SU-DHL-6 (cell line): ENCODE measurements at regions not wholly inside any gene's neighbourhood (a gene's known extent, or its start where the extent isn't known, plus 50 kb on each side); places are given as distances from the start of the nearest gene placed in this dataset.

Experiments
- H2AFZ ChIP-seq: fragments of 200-600 bp; sonication (generic); 2 replicates; pipeline ENCODE4 v1.6.1; 2014; ENCODE audit warnings: low read depth, mild to moderate bottlenecking, moderate library complexity, mixed read lengths, antibody characterized with exemption, low read length; ENCODE audit not compliant: severe bottlenecking
- H3F3A ChIP-seq: fragments of 200-600 bp; shearing (Covaris generic); 2 replicates; pipeline ENCODE4 v1.6.0; 2016; ENCODE audit warnings: antibody characterized with exemption, mild to moderate bottlenecking; ENCODE audit not compliant: insufficient read depth
- H3K27ac ChIP-seq: fragments of 200-600 bp; sonication (generic); 2 replicates; pipeline ENCODE4 v1.5.1; 2016; ENCODE audit warnings: low read depth, mild to moderate bottlenecking, low read length, moderate library complexity, mixed read lengths
- H3K27me3 ChIP-seq: fragments of 200-600 bp; sonication (generic), shearing (Covaris generic); 2 replicates; pipeline ENCODE4 v1.6.0; 2014; ENCODE audit warnings: mild to moderate bottlenecking, low read length
- H3K36me3 ChIP-seq: fragments of 200-600 bp; sonication (generic); 2 replicates; pipeline ENCODE4 v1.6.1; 2014; ENCODE audit warnings: mild to moderate bottlenecking, low read length, mixed read lengths
- H3K4me2 ChIP-seq: fragments of 300-600, 200-600 bp; shearing (Covaris generic), sonication (generic); 2 replicates; pipeline ENCODE4 v1.6.0; 2014; ENCODE audit warnings: low read length, low read depth, mild to moderate bottlenecking; ENCODE audit not compliant: poor library complexity, severe bottlenecking
- H3K4me3 ChIP-seq: fragments of 200-600 bp; sonication (generic); 2 replicates; pipeline ENCODE4 v1.5.1; 2014; ENCODE audit warnings: antibody characterized with exemption, low read length, mild to moderate bottlenecking, mixed read lengths; ENCODE audit not compliant: insufficient read depth, poor library complexity, severe bottlenecking
- H3K79me2 ChIP-seq: fragments of 200-600 bp; sonication (generic); 2 replicates; pipeline ENCODE4 v1.6.1; 2014; ENCODE audit warnings: mild to moderate bottlenecking, low read length, moderate library complexity; ENCODE audit not compliant: insufficient read depth
- H3K9ac ChIP-seq: fragments of 200-600 bp; sonication (generic); 2 replicates; pipeline ENCODE4 v1.7.0; 2014; ENCODE audit warnings: mild to moderate bottlenecking, low read length
- H3K9me2 ChIP-seq: fragments of 200-600 bp; sonication (generic); replicated peaks from 2 replicates; pipeline ENCODE4 v1.6.1; 2014; ENCODE audit warnings: low read length; ENCODE audit not compliant: insufficient read depth
- H3K9me3 ChIP-seq: fragments of 200-600 bp; sonication (generic); 2 replicates; pipeline ENCODE4 v1.6.1; 2014; ENCODE audit warnings: low read length, mixed read lengths; ENCODE audit not compliant: insufficient read depth
- H4K20me1 ChIP-seq: fragments of 200-600 bp; sonication (generic); 2 replicates; pipeline ENCODE4 v1.6.1; 2014; ENCODE audit warnings: low read depth, mild to moderate bottlenecking, antibody characterized with exemption, low read length, moderate library complexity, mixed read lengths
- CTCF ChIP-seq: fragments of 200-600 bp; sonication (generic); IDR thresholded peaks from one replicate; pipeline ENCODE4 v1.5.1; 2017; ENCODE audit warnings: antibody characterized with exemption, mild to moderate bottlenecking, low read length, moderate library complexity; ENCODE audit not compliant: insufficient read depth, poor library complexity, severe bottlenecking
- EZH2phosphoT487 ChIP-seq: fragments of 200-600 bp; sonication (generic), shearing (Covaris generic); conservative IDR thresholded peaks from 2 replicates; pipeline ENCODE4 v1.6.1; 2018; ENCODE audit warnings: mild to moderate bottlenecking, antibody characterized with exemption, low read length, moderate library complexity, mixed read lengths

GRCh38 chrX:94612140-94612539 is 938.1 kb downstream of the FAM133A start:
- no peak for TF ChIP-seq EZH2phosphoT487
- TF ChIP-seq CTCF = no peak
- no peaks in the 10 kb centered on the region for H4K20me1 ChIP-seq
- H3K9ac ChIP-seq = no peak overlapping the region
- H3K4me3 ChIP-seq = no peak overlapping the region
- no peak overlapping the region for H3K27ac ChIP-seq
- no peaks in the 10 kb centered on the region for H3K9me2 ChIP-seq
- no peaks in the 10 kb centered on the region for H3K36me3 ChIP-seq
- no peaks in the 10 kb centered on the region for H3K9me3 ChIP-seq
- no peaks in the 10 kb centered on the region for H3F3A ChIP-seq
- no peaks in the 10 kb centered on the region for H3K27me3 ChIP-seq
- no peak overlapping the region for H3K4me2 ChIP-seq
- no peaks in the 10 kb centered on the region for H3K79me2 ChIP-seq
- no peak overlapping the region for H2AFZ ChIP-seq

DNA sequence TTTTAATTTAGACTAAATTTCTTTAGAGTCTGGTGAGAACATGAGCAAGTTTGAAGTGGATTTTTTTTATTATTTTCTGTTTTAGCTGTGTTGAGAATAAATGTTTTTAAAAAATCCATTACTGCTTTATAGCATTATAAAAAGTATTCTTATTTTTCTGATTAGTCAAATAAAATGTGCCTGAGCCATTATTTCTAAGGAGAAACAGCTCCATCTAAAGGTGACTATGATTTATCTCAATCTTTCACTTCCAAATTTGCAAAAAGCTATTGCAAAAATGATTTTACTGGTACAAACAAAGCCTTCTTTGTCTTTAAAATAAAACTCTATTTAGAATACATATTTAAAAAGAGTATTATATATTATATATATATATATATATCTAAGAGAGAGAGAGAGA is 959.2 kb downstream of the FAM133A start:
- H3F3A ChIP-seq = no peaks in the 10 kb centered on the region
- H3K79me2 ChIP-seq = no peaks in the 10 kb centered on the region
- H3K4me3 ChIP-seq = no peak overlapping the region
- no peak overlapping the region for H3K27ac ChIP-seq
- no peaks in the 10 kb centered on the region for H4K20me1 ChIP-seq
- no peaks in the 10 kb centered on the region for H3K36me3 ChIP-seq
- H3K27me3 ChIP-seq = no peaks in the 10 kb centered on the region
- TF ChIP-seq CTCF (no peak), EZH2phosphoT487 (no peak)
- H3K9me2 ChIP-seq = no peaks in the 10 kb centered on the region
- H3K4me2 ChIP-seq = no peak overlapping the region
- no peak overlapping the region for H2AFZ ChIP-seq
- H3K9me3 ChIP-seq = no peaks in the 10 kb centered on the region
- H3K9ac ChIP-seq = no peak overlapping the region

GRCh38 chrX:94635003-94635402 is 961.0 kb downstream of the FAM133A start:
- no peaks in the 10 kb centered on the region for H3K27me3 ChIP-seq
- no peaks in the 10 kb centered on the region for H3K9me3 ChIP-seq
- TF ChIP-seq CTCF = no peak
- no peak for TF ChIP-seq EZH2phosphoT487
- H3K36me3 ChIP-seq = no peaks in the 10 kb centered on the region
- no peaks in the 10 kb centered on the region for H3K79me2 ChIP-seq
- no peaks in the 10 kb centered on the region for H4K20me1 ChIP-seq
- H2AFZ ChIP-seq = no peak overlapping the region
- no peaks in the 10 kb centered on the region for H3F3A ChIP-seq
- H3K4me2 ChIP-seq = no peak overlapping the region
- H3K27ac ChIP-seq = no peak overlapping the region
- H3K9me2 ChIP-seq = no peaks in the 10 kb centered on the region
- no peak overlapping the region for H3K9ac ChIP-seq
- no peak overlapping the region for H3K4me3 ChIP-seq

DNA sequence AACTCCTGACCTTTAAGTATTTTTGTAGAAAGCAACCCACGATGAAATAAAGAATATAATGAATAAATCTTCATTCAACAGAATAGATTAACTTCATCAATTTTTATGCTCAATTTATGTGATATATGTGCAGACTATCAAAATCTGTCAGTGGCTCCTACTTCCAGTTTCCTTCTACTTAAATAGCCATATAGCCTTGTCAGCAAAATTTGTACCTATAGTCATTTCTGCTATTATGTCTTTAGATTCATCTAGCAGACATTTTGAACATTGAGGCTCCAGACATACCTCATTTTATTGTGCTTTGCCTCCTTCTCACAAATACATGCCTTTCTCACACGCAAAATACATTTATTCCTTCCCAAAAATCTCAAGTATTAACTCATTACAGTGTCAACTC is 971.7 kb downstream of the FAM133A start:
- Histone ChIP-seq H4K20me1 (no peaks in the 10 kb centered on the region), H3K27me3 (no peaks in the 10 kb centered on the region), H2AFZ (no peak overlapping the region), H3K36me3 (no peaks in the 10 kb centered on the region), H3K9me2 (no peaks in the 10 kb centered on the region), H3K9me3 (no peaks in the 10 kb centered on the region), H3K4me2 (no peak overlapping the region), H3K9ac (no peak overlapping the region), H3K4me3 (no peak overlapping the region), H3F3A (no peaks in the 10 kb centered on the region), H3K27ac (no peak overlapping the region), H3K79me2 (no peaks in the 10 kb centered on the region)
- TF ChIP-seq CTCF (no peak), EZH2phosphoT487 (no peak)
